WI38 (cell line): ENCODE measurements at regions not wholly inside any gene's neighbourhood (a gene's known extent, or its start where the extent isn't known, plus 50 kb on each side); places are given as distances from the start of the nearest gene placed in this dataset.

ENCODE experiments used
- H3K4me3 ChIP-seq: 2 replicates; pipeline ENCODE4 v1.5.1; 2011; ENCODE audit warnings: low read depth, mild to moderate bottlenecking, control low read depth, low read length
- TF ChIP-seq, protein P1 (sequence below): IDR thresholded peaks from 2 replicates; pipeline ENCODE4 v1.5.1; 2012; ENCODE audit warnings: low read depth, mild to moderate bottlenecking, control low read depth, low read length

DNA sequence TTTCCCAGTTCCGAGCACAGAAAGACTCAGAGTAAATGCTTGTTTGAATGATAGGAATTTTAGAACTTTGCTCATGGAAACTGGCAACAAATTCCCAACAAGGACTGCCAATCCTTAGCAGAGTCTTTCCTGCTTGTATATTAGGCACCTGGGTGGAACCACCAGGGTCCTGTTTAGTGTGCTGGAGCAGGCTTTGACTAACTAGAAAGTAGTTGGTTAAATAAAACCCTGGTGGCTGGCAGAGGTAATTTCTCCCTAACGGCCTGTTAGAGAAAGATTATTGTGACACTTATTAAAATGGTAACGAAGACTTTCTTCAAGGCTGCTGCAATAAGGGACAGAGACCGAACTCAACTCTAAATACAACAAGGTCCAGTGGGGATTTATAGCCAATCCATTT, 103.6 kb upstream of the TEX13D start:
- TF ChIP-seq, protein P1, sequence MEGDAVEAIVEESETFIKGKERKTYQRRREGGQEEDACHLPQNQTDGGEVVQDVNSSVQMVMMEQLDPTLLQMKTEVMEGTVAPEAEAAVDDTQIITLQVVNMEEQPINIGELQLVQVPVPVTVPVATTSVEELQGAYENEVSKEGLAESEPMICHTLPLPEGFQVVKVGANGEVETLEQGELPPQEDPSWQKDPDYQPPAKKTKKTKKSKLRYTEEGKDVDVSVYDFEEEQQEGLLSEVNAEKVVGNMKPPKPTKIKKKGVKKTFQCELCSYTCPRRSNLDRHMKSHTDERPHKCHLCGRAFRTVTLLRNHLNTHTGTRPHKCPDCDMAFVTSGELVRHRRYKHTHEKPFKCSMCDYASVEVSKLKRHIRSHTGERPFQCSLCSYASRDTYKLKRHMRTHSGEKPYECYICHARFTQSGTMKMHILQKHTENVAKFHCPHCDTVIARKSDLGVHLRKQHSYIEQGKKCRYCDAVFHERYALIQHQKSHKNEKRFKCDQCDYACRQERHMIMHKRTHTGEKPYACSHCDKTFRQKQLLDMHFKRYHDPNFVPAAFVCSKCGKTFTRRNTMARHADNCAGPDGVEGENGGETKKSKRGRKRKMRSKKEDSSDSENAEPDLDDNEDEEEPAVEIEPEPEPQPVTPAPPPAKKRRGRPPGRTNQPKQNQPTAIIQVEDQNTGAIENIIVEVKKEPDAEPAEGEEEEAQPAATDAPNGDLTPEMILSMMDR: no peak
- H3K4me3 ChIP-seq: no peak overlapping the region

DNA sequence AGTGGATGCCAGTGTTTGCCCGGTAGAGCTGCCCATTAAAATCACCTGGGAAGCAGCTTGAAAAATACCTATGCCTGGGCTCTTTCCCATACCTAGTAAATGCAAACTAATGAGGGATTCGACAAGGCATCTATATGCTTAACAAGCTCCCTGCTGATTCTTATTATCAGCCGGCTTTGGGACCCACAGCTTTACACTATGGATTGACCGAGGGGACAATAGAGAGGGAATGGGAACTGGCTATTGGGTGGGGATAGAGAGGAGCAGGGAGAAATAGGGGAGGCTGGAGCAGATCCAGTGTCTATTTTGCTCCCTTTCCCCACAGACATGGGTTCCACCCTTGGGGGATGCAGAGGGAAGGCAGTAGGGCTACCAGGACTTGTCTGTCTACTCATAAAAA, 103.1 kb upstream of the TEX13D start:
- TF ChIP-seq, protein P1: no peak
- H3K4me3 ChIP-seq: no peak overlapping the region

DNA sequence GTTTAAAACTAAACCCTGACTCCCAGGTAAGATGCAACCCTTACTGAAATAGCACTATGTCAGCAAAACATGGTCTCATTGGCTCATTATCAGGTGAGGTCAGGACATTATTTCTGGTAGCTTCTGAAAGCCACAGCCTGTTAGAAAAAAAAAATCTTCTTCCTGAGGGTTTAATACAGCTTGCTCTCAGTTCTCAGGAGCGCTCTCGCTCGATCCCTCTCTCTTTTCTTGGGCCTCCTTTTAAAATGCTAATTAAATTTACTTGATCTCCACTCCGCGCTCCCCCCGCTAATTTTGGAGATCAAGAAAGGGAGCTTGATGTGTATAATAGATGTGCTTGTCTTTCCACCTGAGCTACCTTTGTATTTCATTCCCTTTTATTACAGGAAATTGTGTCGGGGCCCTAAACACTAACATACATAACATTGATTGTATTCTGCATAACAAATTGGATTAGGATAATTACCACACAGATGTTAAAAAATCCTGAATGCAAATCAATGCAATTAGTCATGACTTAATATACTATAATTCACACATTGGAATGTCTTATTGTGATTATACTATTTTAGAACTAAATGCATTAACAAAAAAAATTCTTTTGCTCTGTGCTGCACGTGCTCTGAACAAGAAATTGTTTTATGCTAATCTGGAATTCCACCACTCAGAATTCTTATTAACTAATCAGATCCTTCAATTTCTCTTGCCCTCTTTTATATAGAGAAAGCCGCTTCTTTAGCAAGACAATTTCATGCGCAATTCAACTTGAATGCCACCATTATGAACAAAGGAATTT, 101.6 kb upstream of the TEX13D start:
- H3K4me3 ChIP-seq: no peak overlapping the region
- TF ChIP-seq, protein P1: no peak

DNA sequence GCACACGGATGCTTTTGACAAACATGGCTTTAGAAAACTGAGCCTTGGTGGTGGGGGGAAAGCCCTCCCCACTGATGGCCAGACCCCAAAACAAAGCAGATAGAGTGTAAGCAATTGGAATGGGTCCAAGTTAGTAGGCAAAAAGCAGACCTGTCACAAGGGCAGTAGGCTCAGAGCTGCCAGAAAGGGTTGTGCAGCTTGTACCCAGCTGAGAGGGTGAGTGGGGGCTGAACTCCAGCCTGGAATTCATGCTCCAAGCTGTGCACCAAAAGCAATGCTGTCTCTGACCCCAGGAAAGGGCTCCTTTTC, 101.1 kb upstream of the TEX13D start:
- TF ChIP-seq, protein P1: no peak
- no peak overlapping the region for H3K4me3 ChIP-seq

DNA sequence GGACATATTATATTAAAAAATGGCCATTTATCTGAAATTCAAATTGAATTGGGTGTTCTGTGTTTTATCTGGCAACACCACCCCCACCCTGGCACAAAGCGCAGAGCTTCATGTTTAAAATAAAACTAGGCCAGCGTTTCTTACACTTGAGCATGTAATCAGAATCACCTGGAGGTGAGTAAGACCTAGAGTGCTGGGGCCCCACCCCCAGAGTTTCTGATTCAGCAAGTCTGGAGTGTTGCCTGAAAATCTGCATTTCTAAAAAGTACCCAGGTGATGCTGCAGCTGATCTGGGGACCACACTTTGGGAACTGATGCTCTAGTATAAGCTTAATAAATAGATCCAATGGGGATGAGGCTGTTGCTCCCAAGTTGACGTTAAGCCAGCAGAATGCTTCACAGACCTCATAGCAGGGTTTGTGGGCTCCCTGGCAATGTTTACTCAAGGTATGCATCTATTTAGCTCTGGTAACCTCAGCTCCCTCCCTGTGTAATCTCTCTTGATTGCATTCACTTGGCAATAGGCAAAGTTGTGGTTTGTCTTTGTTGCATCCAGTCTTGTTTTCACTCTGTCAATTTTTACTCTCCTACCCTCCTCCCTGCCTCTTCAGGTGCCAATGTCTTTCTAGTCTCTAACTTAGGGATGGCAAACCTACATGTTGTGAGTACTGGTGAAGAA, 99.8 kb upstream of the TEX13D start:
- H3K4me3 ChIP-seq: no peak overlapping the region

DNA sequence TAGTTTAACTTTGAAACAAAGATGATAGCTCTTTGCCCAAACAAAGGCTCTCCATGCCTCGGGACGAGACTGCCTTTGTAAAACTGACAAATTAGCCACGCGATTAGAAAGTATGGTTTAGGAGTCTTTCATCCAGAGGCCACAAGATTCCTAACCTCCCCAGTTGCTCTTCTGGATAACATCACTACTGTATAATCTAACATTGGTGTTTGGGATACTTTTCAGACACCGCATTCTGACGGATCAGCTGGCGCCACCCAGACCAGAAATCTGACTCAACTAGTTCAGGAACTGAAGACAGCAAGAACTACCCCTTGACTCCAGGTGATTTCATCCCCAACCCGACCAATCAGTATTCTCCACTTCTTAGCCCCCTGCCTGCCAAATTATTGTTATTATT, 98.1 kb upstream of the TEX13D start:
- TF ChIP-seq, protein P1: no peak
- H3K4me3 ChIP-seq: no peak overlapping the region

More for the DNA sequence above, 99.8 kb upstream of the TEX13D start:
- TF ChIP-seq, protein P1: no peak

DNA sequence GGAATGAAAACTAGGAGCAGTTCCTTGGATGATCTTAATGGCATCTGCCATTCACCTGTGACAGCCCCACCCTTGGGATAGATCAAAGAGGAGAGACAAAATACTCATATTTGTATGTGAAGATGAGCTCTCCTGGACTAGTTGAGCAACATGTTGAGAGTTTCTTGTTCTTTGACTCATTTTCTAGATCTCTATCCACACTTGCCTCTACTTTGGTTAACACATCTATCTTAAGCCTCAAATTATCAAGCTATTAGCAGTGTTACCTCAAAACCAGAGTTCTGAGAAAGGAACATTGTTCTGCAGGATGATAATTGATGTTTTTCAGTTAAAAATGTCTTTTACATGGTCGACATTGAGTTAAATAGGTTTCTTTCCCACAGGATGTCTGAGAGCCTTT, 94.2 kb upstream of the TEX13D start:
- no peak overlapping the region for H3K4me3 ChIP-seq
- TF ChIP-seq, protein P1: no peak
